OCI-LY1 (cell line): ENCODE measurements at regions not wholly inside any gene's neighbourhood (a gene's known extent, or its start where the extent isn't known, plus 50 kb on each side); places are given as distances from the start of the nearest gene placed in this dataset.

Experiments
- H2AFZ ChIP-seq: fragments of 200-600 bp; sonication (generic), shearing (Covaris generic); 2 replicates; pipeline ENCODE4 v1.6.0; 2014; ENCODE audit warnings: antibody characterized with exemption, mild to moderate bottlenecking, low read length
- H3F3A ChIP-seq: fragments of 200-600 bp; sonication (generic), shearing (Covaris generic); 2 replicates; pipeline ENCODE4 v1.6.0; 2014; ENCODE audit warnings: mild to moderate bottlenecking, antibody characterized with exemption, low read length, moderate library complexity; ENCODE audit not compliant: insufficient read depth
- H3K27ac ChIP-seq: fragments of 200-600 bp; sonication (generic); 2 replicates; pipeline ENCODE4 v1.5.1; 2014; ENCODE audit warnings: low read length, mixed run types, mild to moderate bottlenecking, low read depth; ENCODE audit not compliant: poor library complexity, severe bottlenecking
- H3K27me3 ChIP-seq: fragments of 200-600 bp; sonication (generic); 2 replicates; pipeline ENCODE4 v1.6.0; 2014; ENCODE audit warnings: antibody characterized with exemption, mild to moderate bottlenecking, low read length, moderate library complexity; ENCODE audit not compliant: insufficient read depth
- H3K36me3 ChIP-seq: fragments of 200-600 bp; sonication (generic); 2 replicates; pipeline ENCODE4 v1.6.1; 2014; ENCODE audit warnings: mild to moderate bottlenecking, antibody characterized with exemption, low read length, moderate library complexity, mixed read lengths; ENCODE audit not compliant: insufficient read depth
- H3K4me1 ChIP-seq: fragments of 200-600 bp; sonication (generic); 2 replicates; pipeline ENCODE4 v1.5.1; 2014; ENCODE audit warnings: mild to moderate bottlenecking, low read length, moderate library complexity; ENCODE audit not compliant: insufficient read depth, severe bottlenecking
- H3K4me2 ChIP-seq: fragments of 200-600 bp; sonication (generic), shearing (Covaris generic); 2 replicates; pipeline ENCODE4 v1.6.1; 2014; ENCODE audit warnings: low read length
- H3K4me3 ChIP-seq: fragments of 200-600 bp; sonication (generic); 2 replicates; pipeline ENCODE4 v1.5.1; 2014; ENCODE audit warnings: low read length, low read depth, mild to moderate bottlenecking, mixed read lengths; ENCODE audit not compliant: poor library complexity, severe bottlenecking
- H3K79me2 ChIP-seq: fragments of 200-600 bp; shearing (Covaris generic); 2 replicates; pipeline ENCODE4 v1.6.1; 2016; ENCODE audit warnings: mixed run types, low read length, mixed read lengths; ENCODE audit not compliant: insufficient read depth
- H3K9ac ChIP-seq: fragments of 200-600 bp; sonication (generic), shearing (Covaris generic); 2 replicates; pipeline ENCODE4 v1.6.1; 2014; ENCODE audit warnings: mild to moderate bottlenecking, low read length, mixed read lengths
- H3K9me2 ChIP-seq: fragments of 200-600 bp; sonication (generic), shearing (Covaris generic); 2 replicates; pipeline ENCODE4 v1.6.1; 2014; ENCODE audit warnings: low read depth, mild to moderate bottlenecking, low read length, mixed read lengths
- H3K9me3 ChIP-seq: fragments of 200-600 bp; shearing (Covaris generic); 2 replicates; pipeline ENCODE4 v1.6.1; 2014; ENCODE audit warnings: low read length, mixed read lengths
- H4K20me1 ChIP-seq: fragments of 200-600 bp; sonication (generic), shearing (Covaris generic); 2 replicates; pipeline ENCODE4 v1.6.0; 2016; ENCODE audit warnings: mild to moderate bottlenecking, low read length; ENCODE audit not compliant: insufficient read depth
- CTCF ChIP-seq: fragments of 200-600 bp; sonication (generic), shearing (Covaris generic); IDR thresholded peaks from 2 replicates; pipeline ENCODE4 v1.5.1; 2017; ENCODE audit warnings: mild to moderate bottlenecking, antibody characterized with exemption, low read length, moderate library complexity, mixed read lengths
- EZH2 ChIP-seq: fragments of 200-600 bp; sonication (generic), shearing (Covaris generic); IDR thresholded peaks from 2 replicates; pipeline ENCODE4 v1.8.0; 2017; ENCODE audit warnings: borderline replicate concordance, mixed run types, mild to moderate bottlenecking, antibody characterized with exemption, low read length, moderate library complexity, mixed read lengths

- Histone ChIP-seq H3K9me3 (no peaks in the 10 kb centered on the region), H3K9ac (no peak overlapping the region), H3K4me3 (no peak overlapping the region), H3K4me1 (no peaks in the 10 kb centered on the region), H3K9me2 (no peaks in the 10 kb centered on the region), H4K20me1 (no peaks in the 10 kb centered on the region), H3K4me2 (no peak overlapping the region), H3K27ac (no peak overlapping the region), H3F3A (no peaks in the 10 kb centered on the region), H3K27me3 (no peaks in the 10 kb centered on the region), H2AFZ (no peak overlapping the region), H3K36me3 (no peaks in the 10 kb centered on the region), H3K79me2 (no peaks in the 10 kb centered on the region)
- TF ChIP-seq EZH2 = no peak
- no peak for TF ChIP-seq CTCF
Measured at GRCh38 chr22:48605856-48606481, 1221.7 kb downstream of the BRD1 start.

DNA sequence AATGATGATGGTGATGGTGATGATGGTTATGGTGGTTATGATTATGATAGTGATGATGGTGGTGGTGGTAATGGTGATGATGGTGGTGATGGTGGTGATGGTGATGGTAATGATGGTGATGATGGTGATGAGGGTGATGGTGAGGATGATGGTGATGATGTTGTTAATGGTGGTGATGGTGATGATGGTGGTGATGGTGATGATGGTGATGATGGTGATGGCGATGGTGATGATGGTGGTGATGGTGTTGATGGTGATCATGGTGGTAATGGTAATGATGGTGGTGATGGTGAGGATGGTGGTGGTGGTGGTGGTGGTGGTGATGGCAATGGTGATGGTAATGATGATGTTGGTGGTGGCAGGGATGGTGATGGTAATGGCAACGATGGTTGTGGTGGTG, 1222.5 kb downstream of the BRD1 start:
- no peak overlapping the region for H3K4me3 ChIP-seq
- no peak overlapping the region for H3K9ac ChIP-seq
- no peak overlapping the region for H2AFZ ChIP-seq
- H3K9me3 ChIP-seq = no peaks in the 10 kb centered on the region
- no peaks in the 10 kb centered on the region for H3K79me2 ChIP-seq
- no peaks in the 10 kb centered on the region for H3F3A ChIP-seq
- H3K4me2 ChIP-seq = no peak overlapping the region
- H3K27ac ChIP-seq = no peak overlapping the region
- no peaks in the 10 kb centered on the region for H3K9me2 ChIP-seq
- TF ChIP-seq CTCF (no peak), EZH2 (no peak)
- no peaks in the 10 kb centered on the region for H3K36me3 ChIP-seq
- H4K20me1 ChIP-seq = no peaks in the 10 kb centered on the region
- no peaks in the 10 kb centered on the region for H3K4me1 ChIP-seq
- H3K27me3 ChIP-seq = no peaks in the 10 kb centered on the region

- Histone ChIP-seq H3K27me3 (no peaks in the 10 kb centered on the region), H3K36me3 (no peaks in the 10 kb centered on the region), H3K9ac (no peak overlapping the region), H3K4me2 (no peak overlapping the region), H4K20me1 (no peaks in the 10 kb centered on the region), H3K79me2 (no peaks in the 10 kb centered on the region), H3K9me2 (no peaks in the 10 kb centered on the region), H3K4me1 (no peaks in the 10 kb centered on the region), H2AFZ (no peak overlapping the region), H3K27ac (no peak overlapping the region), H3F3A (no peaks in the 10 kb centered on the region), H3K4me3 (no peak overlapping the region), H3K9me3 (no peaks in the 10 kb centered on the region)
- TF ChIP-seq CTCF = no peak
- TF ChIP-seq EZH2 = no peak
Measured at GRCh38 chr22:48603621-48604320, 1223.9 kb downstream of the BRD1 start.
